ENCODE measurements at regions not wholly inside any gene's neighbourhood (a gene's known extent, or its start where the extent isn't known, plus 50 kb on each side); places are given as distances from the start of the nearest gene placed in this dataset.

GRCh38 chr14:80005561-80005960, 205.7 kb downstream of the DIO2 start:
- H3K4me2 ChIP-seq (ENCODE audit: low read depth, low read length): no peak overlapping the region
- no peak overlapping the region for H3K27ac ChIP-seq (ENCODE audit: low read length)
- H3K9ac ChIP-seq (ENCODE audit: low read length): no peak overlapping the region
- no peak overlapping the region for H3K4me3 ChIP-seq (ENCODE audit: low read length)
- H3K79me2 ChIP-seq (ENCODE audit: low read length): no peaks in the 10 kb centered on the region
- TF ChIP-seq, protein P1, sequence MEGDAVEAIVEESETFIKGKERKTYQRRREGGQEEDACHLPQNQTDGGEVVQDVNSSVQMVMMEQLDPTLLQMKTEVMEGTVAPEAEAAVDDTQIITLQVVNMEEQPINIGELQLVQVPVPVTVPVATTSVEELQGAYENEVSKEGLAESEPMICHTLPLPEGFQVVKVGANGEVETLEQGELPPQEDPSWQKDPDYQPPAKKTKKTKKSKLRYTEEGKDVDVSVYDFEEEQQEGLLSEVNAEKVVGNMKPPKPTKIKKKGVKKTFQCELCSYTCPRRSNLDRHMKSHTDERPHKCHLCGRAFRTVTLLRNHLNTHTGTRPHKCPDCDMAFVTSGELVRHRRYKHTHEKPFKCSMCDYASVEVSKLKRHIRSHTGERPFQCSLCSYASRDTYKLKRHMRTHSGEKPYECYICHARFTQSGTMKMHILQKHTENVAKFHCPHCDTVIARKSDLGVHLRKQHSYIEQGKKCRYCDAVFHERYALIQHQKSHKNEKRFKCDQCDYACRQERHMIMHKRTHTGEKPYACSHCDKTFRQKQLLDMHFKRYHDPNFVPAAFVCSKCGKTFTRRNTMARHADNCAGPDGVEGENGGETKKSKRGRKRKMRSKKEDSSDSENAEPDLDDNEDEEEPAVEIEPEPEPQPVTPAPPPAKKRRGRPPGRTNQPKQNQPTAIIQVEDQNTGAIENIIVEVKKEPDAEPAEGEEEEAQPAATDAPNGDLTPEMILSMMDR (IDR thresholded peaks at IDR 0.05; ENCODE audit: low read length): no peak
- no peak for TF ChIP-seq EZH2 (optimal IDR thresholded peaks at IDR 0.05; ENCODE audit: low read depth, low read length)
- no peak for TF ChIP-seq EZH2phosphoT487 (IDR thresholded peaks at IDR 0.05; ENCODE audit: low read length)
- H3K27me3 ChIP-seq (replicated peaks; ENCODE audit: insufficient read depth, low read length): no peaks in the 10 kb centered on the region
- no peak for DNase-seq
- H2AFZ ChIP-seq (ENCODE audit: low read length): no peak overlapping the region
- no peaks in the 10 kb centered on the region for H3K9me3 ChIP-seq (replicated peaks; ENCODE audit: insufficient read depth, low read length)
- no peaks in the 10 kb centered on the region for H3K4me1 ChIP-seq (ENCODE audit: low read length)
- no peaks in the 10 kb centered on the region for H3K36me3 ChIP-seq (replicated peaks; ENCODE audit: insufficient read depth, low read length)
- no peaks in the 10 kb centered on the region for H3F3A ChIP-seq (ENCODE audit: insufficient read depth, low read length)
- no peaks in the 10 kb centered on the region for H3K9me2 ChIP-seq (replicated peaks; ENCODE audit: insufficient read depth, low read length)
- no peaks in the 10 kb centered on the region for H4K20me1 ChIP-seq (ENCODE audit: insufficient read depth, low read length)

DNA sequence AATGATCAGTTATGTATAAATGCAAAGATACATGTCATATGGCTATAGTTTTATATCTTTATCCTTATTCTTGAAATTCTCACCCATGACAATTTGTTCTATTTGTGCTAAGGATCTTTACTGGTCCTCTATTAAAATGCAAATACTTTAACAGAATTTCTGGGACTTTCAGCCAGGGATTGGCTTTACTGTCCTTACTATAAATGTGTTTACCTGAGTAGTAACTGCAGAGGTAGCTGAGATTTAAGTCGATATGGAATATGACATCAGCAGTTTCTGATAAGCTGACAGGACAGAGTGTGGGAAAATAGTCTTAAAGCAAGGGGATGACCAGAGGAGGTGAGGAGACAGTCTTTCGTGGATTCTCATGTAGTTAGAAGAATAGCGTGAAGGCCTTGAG, 206.4 kb downstream of the DIO2 start:
- Histone ChIP-seq H3K9me3 (replicated peaks; ENCODE audit: insufficient read depth, low read length) (no peaks in the 10 kb centered on the region), H3K36me3 (replicated peaks; ENCODE audit: insufficient read depth, low read length) (no peaks in the 10 kb centered on the region), H4K20me1 (ENCODE audit: insufficient read depth, low read length) (no peaks in the 10 kb centered on the region), H3F3A (ENCODE audit: insufficient read depth, low read length) (no peaks in the 10 kb centered on the region), H3K27me3 (replicated peaks; ENCODE audit: insufficient read depth, low read length) (no peaks in the 10 kb centered on the region), H3K4me2 (ENCODE audit: low read depth, low read length) (no peak overlapping the region), H3K4me1 (ENCODE audit: low read length) (no peaks in the 10 kb centered on the region), H3K9ac (ENCODE audit: low read length) (no peak overlapping the region), H3K27ac (ENCODE audit: low read length) (no peak overlapping the region), H3K4me3 (ENCODE audit: low read length) (no peak overlapping the region), H3K9me2 (replicated peaks; ENCODE audit: insufficient read depth, low read length) (no peaks in the 10 kb centered on the region), H3K79me2 (ENCODE audit: low read length) (no peaks in the 10 kb centered on the region), H2AFZ (ENCODE audit: low read length) (no peak overlapping the region)
- no peak for DNase-seq
- TF ChIP-seq, protein P1 (IDR thresholded peaks at IDR 0.05; ENCODE audit: low read length): no peak
- TF ChIP-seq EZH2phosphoT487 (IDR thresholded peaks at IDR 0.05; ENCODE audit: low read length) (no peak), EZH2 (optimal IDR thresholded peaks at IDR 0.05; ENCODE audit: low read depth, low read length) (no peak)

- Histone ChIP-seq H3K27ac (ENCODE audit: low read length) (no peak overlapping the region), H3K4me1 (ENCODE audit: low read length) (no peaks in the 10 kb centered on the region), H4K20me1 (ENCODE audit: insufficient read depth, low read length) (no peaks in the 10 kb centered on the region), H3K9me3 (replicated peaks; ENCODE audit: insufficient read depth, low read length) (no peaks in the 10 kb centered on the region), H3K9me2 (replicated peaks; ENCODE audit: insufficient read depth, low read length) (no peaks in the 10 kb centered on the region), H3K4me2 (ENCODE audit: low read depth, low read length) (no peak overlapping the region), H3K36me3 (replicated peaks; ENCODE audit: insufficient read depth, low read length) (no peaks in the 10 kb centered on the region), H3F3A (ENCODE audit: insufficient read depth, low read length) (no peaks in the 10 kb centered on the region), H3K79me2 (ENCODE audit: low read length) (no peaks in the 10 kb centered on the region), H3K4me3 (ENCODE audit: low read length) (no peak overlapping the region), H2AFZ (ENCODE audit: low read length) (no peak overlapping the region), H3K9ac (ENCODE audit: low read length) (no peak overlapping the region), H3K27me3 (replicated peaks; ENCODE audit: insufficient read depth, low read length) (no peaks in the 10 kb centered on the region)
- no peak for DNase-seq
- TF ChIP-seq EZH2phosphoT487 (IDR thresholded peaks at IDR 0.05; ENCODE audit: low read length) (no peak), EZH2 (optimal IDR thresholded peaks at IDR 0.05; ENCODE audit: low read depth, low read length) (no peak)
- TF ChIP-seq, protein P1 (IDR thresholded peaks at IDR 0.05; ENCODE audit: low read length): no peak
Measured at GRCh38 chr14:80003138-80003537, 208.2 kb downstream of the DIO2 start.
